Activated naive CD8-positive, alpha-beta T cell treated with anti-CD3 and anti-CD28 coated beads, Interleukin-2, amount 10 ng/mL, durations not matched to agents 7 days and 5 days (primary cell): ENCODE measurements at regions not wholly inside any gene's neighbourhood (a gene's known extent, or its start where the extent isn't known, plus 50 kb on each side); places are given as distances from the start of the nearest gene placed in this dataset.

Experiments used
- ATAC-seq: fragments of 150-1000 bp; cut with Tn5 transposase; one replicate; pipeline ENCODE4 v1.10.0; 2021; ENCODE audit warnings: low read depth, moderate library complexity
- POLR2A ChIA-PET: fragments of 350-600 bp; sonication (Branson Sonifier 250); formaldehyde crosslinking; loops from one replicate; lab custom pipeline; 2021; ENCODE audit warnings: antibody characterized with exemption; lab: Charles Lee
- DNase-seq: peaks from one replicate; pipeline ENCODE4 v3.0.0; 2021
- H3K27ac Mint-ChIP-seq: one replicate; pipeline ENCODE4 v1.8.0; 2022; ENCODE audit warnings: mild to moderate bottlenecking, mixed read lengths
- H3K27me3 Mint-ChIP-seq: one replicate; pipeline ENCODE4 v1.8.0; 2022; ENCODE audit warnings: mild to moderate bottlenecking, moderate library complexity, mixed read lengths
- H3K36me3 Mint-ChIP-seq: one replicate; pipeline ENCODE4 v1.8.0; 2021; ENCODE audit warnings: mild to moderate bottlenecking, mixed read lengths
- H3K4me1 Mint-ChIP-seq: one replicate; pipeline ENCODE4 v1.8.0; 2021; ENCODE audit warnings: mixed read lengths
- H3K4me3 Mint-ChIP-seq: one replicate; pipeline ENCODE4 v1.8.0; 2022; ENCODE audit warnings: mild to moderate bottlenecking, moderate library complexity, mixed read lengths
- H3K9me3 Mint-ChIP-seq: one replicate; pipeline ENCODE4 v1.8.0; 2021; ENCODE audit warnings: mixed read lengths

DNA sequence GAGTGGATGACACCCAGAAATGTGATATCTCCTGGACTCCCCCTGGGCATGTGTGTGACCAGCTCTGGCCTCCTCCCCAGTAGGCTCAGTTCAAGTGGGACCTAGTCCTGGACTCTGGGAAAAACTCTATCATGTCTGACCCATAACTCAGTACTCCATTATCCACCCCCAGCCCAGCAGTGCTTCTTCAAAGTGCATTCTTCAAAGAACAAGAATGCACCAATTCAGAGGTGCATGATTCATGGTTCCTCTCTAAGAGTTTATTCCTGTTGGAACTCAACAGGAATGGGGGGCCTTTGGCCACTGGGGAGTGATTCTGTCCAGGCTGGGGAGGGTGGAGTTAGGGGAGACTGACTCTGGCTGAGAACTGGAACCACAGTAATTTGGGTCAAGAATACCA is 173.6 kb upstream of the CXCL12 start:
- Mint-ChIP-seq H3K4me3 (no peak overlapping the region), H3K27me3 (no peaks in the 10 kb centered on the region), H3K4me1 (no peaks in the 10 kb centered on the region), H3K9me3 (no peaks in the 10 kb centered on the region), H3K27ac (no peak overlapping the region), H3K36me3 (no peaks in the 10 kb centered on the region)
- DNase-seq (no peak), ATAC-seq (no peak)
- POLR2A ChIA-PET, result no interaction called here

DNA sequence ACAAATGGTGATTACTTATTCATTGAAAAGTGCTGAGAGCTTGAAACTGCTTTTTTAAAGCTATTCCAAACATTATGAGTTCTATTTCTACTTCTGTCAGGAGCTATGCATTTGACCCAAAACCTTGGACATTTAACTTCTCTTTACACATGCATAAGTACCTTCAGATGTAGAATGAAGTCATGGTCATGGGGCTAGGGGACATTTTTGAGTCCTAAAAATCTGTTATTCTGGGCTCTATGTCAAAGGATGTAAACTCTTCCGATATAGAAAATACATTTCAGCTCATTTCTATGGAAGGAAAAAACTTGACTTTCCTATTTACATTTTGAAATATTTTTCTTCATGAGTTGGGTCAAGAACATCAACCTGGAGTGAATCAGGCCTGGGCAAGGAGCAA is 179.5 kb upstream of the CXCL12 start:
- H3K9me3 Mint-ChIP-seq, result no peaks in the 10 kb centered on the region
- H3K27ac Mint-ChIP-seq, result no peak overlapping the region
- POLR2A ChIA-PET, result no interaction called here
- H3K4me3 Mint-ChIP-seq, result no peak overlapping the region
- H3K27me3 Mint-ChIP-seq, result no peaks in the 10 kb centered on the region
- H3K36me3 Mint-ChIP-seq, result no peaks in the 10 kb centered on the region
- ATAC-seq (no peak), DNase-seq (no peak)
- no peaks in the 10 kb centered on the region for H3K4me1 Mint-ChIP-seq

DNA sequence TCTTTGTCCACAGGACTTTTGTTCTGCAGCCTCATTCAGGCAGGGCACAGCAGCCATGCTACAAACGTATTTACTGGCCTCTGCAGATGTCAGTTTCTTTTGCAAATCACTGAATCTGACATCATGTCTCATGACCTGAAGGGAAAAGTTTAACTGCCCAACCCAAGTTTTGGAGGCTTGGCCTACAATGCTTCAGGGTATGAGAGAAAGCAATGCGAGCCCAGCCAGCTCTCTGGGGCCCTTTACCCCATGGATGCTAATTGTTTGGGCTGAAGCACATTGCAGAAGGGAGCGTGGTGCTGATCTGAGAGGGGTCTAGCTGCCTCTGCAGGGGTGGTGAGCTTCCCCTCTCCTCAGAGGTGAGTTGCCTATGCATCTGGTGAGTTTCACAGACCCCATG is 179.9 kb upstream of the CXCL12 start:
- no peaks in the 10 kb centered on the region for H3K27me3 Mint-ChIP-seq
- no peaks in the 10 kb centered on the region for H3K9me3 Mint-ChIP-seq
- H3K27ac Mint-ChIP-seq, result no peak overlapping the region
- H3K36me3 Mint-ChIP-seq, result no peaks in the 10 kb centered on the region
- no peak for DNase-seq
- no peak for ATAC-seq
- no peaks in the 10 kb centered on the region for H3K4me1 Mint-ChIP-seq
- POLR2A ChIA-PET, result no interaction called here
- H3K4me3 Mint-ChIP-seq, result no peak overlapping the region

DNA sequence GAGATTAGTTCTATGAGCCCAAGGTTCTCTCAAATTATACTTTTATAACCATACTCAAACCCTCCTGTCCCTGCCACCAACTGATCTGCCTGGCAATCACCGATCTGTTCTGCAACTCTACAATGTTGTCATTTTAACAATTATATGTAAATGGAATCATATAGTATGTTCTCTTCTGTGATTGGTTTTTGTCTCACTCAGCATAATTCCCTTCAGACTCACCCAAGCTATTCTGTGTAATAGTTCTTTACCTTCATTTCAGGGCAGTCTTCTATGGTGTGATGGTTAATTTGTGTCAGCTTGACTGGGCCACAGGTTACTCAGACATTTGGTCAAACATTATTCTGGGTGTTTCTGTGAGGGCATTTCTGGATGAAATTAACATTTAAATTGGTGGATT is 181.9 kb upstream of the CXCL12 start:
- ATAC-seq (no peak), DNase-seq (no peak)
- Mint-ChIP-seq H3K9me3 (no peaks in the 10 kb centered on the region), H3K27me3 (no peaks in the 10 kb centered on the region), H3K36me3 (no peaks in the 10 kb centered on the region), H3K4me3 (no peak overlapping the region), H3K27ac (no peak overlapping the region), H3K4me1 (no peaks in the 10 kb centered on the region)
- POLR2A ChIA-PET, result no interaction called here

DNA sequence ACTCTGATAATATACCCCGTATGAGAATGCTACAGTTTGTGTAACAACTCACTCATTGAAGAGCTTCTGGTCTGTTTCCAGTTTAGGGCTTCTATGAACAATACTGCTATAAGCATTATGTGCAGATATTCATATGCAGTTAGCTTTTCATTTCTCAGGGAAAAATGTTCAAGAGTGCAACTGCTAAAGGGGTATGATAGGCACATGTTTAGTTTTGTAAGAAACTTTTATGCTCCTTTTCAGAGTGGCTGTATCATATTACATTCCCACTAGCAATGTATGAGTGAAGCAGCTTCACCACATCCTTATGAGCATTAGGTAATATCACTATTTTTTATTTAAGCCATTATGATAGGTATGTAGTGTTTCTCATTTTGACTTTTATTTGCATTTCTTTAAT is 182.6 kb upstream of the CXCL12 start:
- no peaks in the 10 kb centered on the region for H3K27me3 Mint-ChIP-seq
- no peak for ATAC-seq
- no peaks in the 10 kb centered on the region for H3K9me3 Mint-ChIP-seq
- no peaks in the 10 kb centered on the region for H3K36me3 Mint-ChIP-seq
- no peak overlapping the region for H3K4me3 Mint-ChIP-seq
- no peak overlapping the region for H3K27ac Mint-ChIP-seq
- DNase-seq, result no peak
- no peaks in the 10 kb centered on the region for H3K4me1 Mint-ChIP-seq
- POLR2A ChIA-PET, result no interaction called here

DNA sequence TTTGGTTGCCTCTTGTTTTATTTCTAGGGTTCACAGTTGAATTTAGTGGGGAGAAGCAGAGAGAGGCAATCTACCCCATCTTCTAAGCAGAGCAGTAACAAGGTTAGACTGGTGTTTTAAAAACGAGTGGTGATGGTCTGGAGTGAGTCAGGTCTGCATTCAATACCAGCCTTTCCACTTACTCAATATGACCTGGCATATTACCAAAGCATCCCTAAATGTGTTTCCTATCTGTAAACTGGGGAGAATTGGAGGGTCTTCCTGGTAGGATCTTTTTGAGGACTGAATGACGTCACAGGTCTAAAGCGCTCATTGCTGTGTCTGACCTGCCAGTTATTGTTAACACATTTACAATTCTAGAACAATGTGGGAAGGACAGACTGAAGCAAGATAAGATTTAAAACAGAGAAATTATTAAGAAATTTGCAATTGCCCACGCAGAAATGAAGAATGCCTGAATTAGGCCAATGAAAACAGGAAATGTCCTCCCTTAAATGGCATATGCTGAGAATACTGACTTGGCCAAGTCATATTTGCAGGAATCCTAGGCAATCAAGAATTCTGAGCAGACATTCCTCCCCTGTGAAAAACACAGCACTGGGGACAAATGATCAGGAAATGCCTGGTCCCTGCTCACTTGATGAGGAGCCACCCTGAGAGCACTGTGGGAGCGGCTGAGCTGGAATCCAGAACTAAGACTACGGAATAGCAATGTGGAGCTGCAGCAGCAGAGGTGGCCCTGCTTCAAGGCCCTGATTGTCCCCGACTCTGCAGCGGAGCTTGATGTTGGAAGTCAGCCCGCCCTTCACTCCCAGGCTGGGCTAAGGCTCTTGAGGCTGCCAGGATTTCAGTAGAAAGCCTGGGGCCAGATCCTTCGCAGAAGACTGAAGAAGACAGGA is 184.5 kb upstream of the CXCL12 start:
- no peaks in the 10 kb centered on the region for H3K36me3 Mint-ChIP-seq
- no peak overlapping the region for H3K27ac Mint-ChIP-seq
- H3K27me3 Mint-ChIP-seq, result no peaks in the 10 kb centered on the region
- DNase-seq (no peak), ATAC-seq (no peak)
- no peak overlapping the region for H3K4me3 Mint-ChIP-seq
- H3K4me1 Mint-ChIP-seq, result no peaks in the 10 kb centered on the region
- H3K9me3 Mint-ChIP-seq, result no peaks in the 10 kb centered on the region
- POLR2A ChIA-PET, result no interaction called here

DNA sequence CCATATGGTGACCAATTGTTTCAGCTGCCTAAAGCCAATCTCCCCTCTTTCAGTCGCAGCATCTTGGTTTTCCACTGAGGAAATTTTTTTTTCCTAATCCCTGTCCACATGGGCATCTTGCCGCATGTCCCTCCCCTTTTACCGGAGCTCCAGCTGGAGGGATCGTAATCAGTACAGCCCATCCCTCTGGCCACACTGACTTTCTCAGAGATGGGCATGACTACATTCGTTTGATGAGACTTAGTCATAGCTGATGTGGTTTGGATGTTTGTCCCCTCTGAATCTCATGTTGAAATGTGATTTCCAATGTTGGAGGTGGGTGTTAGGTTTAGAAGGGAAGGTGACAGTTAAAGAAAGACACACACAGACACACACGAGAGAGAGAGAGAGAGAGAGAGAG is 186.8 kb upstream of the CXCL12 start:
- Mint-ChIP-seq H3K27ac (no peak overlapping the region), H3K9me3 (no peaks in the 10 kb centered on the region)
- POLR2A ChIA-PET, result no interaction called here

DNA sequence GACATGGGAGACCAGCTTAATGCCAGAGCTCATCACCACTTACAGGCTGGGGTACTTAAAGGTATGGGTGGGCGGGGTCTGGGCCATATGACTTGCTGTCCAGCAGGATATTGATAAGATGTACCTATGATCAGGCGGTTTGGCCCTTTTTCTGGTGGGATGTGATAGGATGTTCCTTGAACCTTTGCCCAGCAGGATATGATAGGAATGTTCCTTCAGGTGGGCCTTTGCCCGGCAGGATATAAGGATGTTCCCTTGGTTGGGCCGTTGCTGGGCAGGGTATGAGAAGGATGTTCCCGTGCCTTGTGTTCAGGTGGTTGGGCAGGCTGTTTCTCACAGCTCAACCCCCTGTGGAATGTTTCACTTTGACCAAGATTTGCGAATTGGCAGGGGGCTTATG is 187.2 kb upstream of the CXCL12 start:
- no peak for DNase-seq
- H3K36me3 Mint-ChIP-seq, result no peaks in the 10 kb centered on the region
- H3K27me3 Mint-ChIP-seq, result no peaks in the 10 kb centered on the region
- no peak for ATAC-seq
- H3K4me3 Mint-ChIP-seq, result no peak overlapping the region
- H3K27ac Mint-ChIP-seq, result no peak overlapping the region
- H3K4me1 Mint-ChIP-seq, result no peaks in the 10 kb centered on the region
- POLR2A ChIA-PET, result no interaction called here
- no peaks in the 10 kb centered on the region for H3K9me3 Mint-ChIP-seq

More for the DNA sequence above, 186.8 kb upstream of the CXCL12 start:
- Mint-ChIP-seq H3K36me3 (no peaks in the 10 kb centered on the region), H3K4me1 (no peaks in the 10 kb centered on the region), H3K4me3 (no peak overlapping the region), H3K27me3 (no peaks in the 10 kb centered on the region)
- no peak for DNase-seq
- ATAC-seq, result no peak

DNA sequence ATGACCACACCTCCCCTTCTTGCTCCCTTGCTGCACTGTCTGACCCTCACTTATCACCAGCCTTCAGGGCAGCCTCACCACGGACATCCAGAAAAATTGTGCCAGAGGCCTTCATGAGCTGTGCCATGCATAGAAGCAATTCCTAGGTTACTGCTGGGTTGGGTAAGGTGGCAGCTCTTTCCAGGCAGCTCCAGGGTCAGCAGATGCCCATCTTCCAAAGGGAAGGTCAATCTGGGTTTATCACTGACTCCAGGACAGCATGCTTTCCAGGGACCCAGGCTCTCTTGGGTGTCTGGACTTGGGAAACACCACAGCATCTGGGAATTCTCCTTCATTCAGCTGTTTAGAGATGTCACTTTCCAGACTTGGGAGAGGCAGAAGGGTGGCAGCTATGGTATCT is 188.9 kb upstream of the CXCL12 start:
- Mint-ChIP-seq H3K9me3 (no peaks in the 10 kb centered on the region), H3K4me3 (no peak overlapping the region), H3K36me3 (no peaks in the 10 kb centered on the region), H3K27me3 (no peaks in the 10 kb centered on the region), H3K4me1 (no peaks in the 10 kb centered on the region), H3K27ac (no peak overlapping the region)
- no peak for ATAC-seq
- DNase-seq, result no peak
- POLR2A ChIA-PET, result no interaction called here

DNA sequence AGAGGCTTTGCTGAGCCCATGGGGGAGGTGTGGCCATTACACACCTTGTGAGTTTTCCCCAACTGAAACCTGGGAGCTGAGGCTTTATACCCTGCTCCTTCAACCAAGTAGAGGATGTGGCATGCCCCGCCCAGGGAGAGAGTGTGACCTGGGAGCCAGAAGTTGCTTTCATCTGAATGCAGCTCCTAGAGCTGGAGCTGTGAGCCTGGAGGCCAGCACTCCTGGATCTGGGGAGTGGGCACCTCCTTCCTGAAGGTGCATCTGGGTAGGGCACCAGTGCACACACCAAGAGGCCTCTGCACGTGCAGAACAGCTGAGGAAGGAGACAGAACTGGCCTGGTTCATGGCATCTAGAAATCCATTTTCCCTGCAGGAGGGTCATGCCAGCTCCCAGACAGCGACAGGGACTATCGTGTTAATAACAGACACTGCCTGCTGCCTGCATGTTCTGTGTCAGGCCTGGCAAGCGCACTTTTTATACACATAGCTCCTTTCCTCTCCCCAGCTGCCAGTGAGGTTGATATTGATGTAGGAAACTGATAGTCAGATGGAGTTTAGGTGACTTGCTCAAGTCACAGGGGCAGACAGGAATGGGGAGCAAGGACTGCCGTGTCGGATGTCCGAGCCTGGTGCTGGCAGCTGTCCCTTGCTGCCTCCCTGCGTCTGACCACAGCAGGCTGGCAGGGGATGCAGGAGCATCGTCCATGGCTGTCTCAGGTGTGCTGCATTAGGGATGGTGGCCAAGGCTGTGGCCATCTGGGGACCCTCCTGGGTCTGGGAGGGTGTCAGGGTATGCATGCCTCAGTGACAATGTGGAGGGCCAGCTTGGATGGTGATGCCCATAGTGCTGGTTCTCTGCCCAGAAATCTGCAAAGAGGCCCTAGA is 189.9 kb upstream of the CXCL12 start:
- ATAC-seq, result no peak
- Mint-ChIP-seq H3K27me3 (no peaks in the 10 kb centered on the region), H3K4me1 (no peaks in the 10 kb centered on the region), H3K4me3 (no peak overlapping the region), H3K36me3 (no peaks in the 10 kb centered on the region), H3K9me3 (no peaks in the 10 kb centered on the region), H3K27ac (no peak overlapping the region)
- DNase-seq, result no peak
- POLR2A ChIA-PET, result no interaction called here

DNA sequence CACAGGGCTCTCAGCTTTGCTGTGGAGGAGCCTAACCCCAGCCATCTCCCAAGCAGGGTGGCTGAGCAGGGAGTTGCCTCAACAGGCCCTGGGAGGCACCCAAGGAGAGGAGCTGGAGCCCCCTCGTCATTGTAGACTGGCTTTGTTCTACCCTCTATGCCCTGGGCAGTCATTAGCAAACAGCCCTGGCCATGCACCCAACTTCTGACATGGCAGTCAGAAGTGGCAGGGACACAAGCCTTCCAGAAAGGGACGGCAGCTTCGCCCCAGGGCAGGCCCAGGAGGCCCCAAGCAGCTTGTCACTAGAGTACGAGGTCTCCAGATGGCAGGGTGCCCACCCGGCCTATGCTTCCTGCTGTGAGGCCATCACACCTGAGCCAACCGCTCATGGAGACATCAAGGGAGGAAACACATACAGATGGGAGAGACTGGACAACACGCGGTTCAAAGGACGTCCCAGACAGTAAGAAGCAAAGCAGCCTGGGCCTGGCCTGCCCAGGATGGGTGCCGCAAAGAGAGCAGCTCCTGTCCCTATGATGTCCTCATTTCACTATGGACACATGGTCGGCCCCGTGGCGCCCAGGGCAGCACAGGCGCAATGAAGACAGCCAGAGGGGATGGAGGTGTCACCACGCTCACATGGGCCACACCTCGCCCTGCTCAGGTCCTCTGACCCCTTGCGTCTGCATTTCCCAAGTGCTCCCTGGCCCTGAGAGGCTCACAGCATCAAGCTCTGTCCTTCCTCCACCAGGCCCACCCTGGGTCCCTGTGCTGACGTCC is 190.9 kb upstream of the CXCL12 start:
- no peaks in the 10 kb centered on the region for H3K36me3 Mint-ChIP-seq
- DNase-seq (no peak), ATAC-seq (no peak)
- H3K4me3 Mint-ChIP-seq, result no peak overlapping the region
- no peaks in the 10 kb centered on the region for H3K4me1 Mint-ChIP-seq
- no peak overlapping the region for H3K27ac Mint-ChIP-seq
- no peaks in the 10 kb centered on the region for H3K9me3 Mint-ChIP-seq
- POLR2A ChIA-PET, result no interaction called here
- no peaks in the 10 kb centered on the region for H3K27me3 Mint-ChIP-seq

DNA sequence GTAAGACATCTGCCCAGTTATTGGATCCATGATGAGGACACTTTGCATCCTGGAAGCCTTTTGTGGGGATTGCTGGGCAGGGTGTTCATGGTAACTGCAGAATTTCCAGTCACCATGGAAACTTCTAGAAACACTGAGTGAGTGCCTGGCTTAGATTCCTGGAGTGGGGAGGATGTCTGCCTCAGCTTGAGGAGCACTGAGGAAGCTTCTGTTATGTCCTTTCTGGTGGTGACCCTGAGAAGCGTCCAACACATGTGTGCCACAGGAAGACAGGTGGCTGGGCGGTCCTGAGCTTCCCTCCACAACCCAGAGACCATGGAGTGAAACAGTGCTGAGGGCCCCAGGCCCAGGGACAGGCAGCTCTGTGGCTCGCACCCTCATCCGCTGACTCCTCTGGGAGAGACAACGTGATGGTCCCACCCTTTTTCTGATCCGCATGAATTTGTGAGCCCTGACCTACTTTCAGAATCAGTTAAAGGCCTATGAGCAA is 191.8 kb upstream of the CXCL12 start:
- no peak overlapping the region for H3K27ac Mint-ChIP-seq
- H3K9me3 Mint-ChIP-seq, result no peaks in the 10 kb centered on the region
- H3K27me3 Mint-ChIP-seq, result no peaks in the 10 kb centered on the region
- DNase-seq, result no peak
- no peaks in the 10 kb centered on the region for H3K36me3 Mint-ChIP-seq
- no peak overlapping the region for H3K4me3 Mint-ChIP-seq
- no peak for ATAC-seq
- no peaks in the 10 kb centered on the region for H3K4me1 Mint-ChIP-seq
- POLR2A ChIA-PET, result no interaction called here

DNA sequence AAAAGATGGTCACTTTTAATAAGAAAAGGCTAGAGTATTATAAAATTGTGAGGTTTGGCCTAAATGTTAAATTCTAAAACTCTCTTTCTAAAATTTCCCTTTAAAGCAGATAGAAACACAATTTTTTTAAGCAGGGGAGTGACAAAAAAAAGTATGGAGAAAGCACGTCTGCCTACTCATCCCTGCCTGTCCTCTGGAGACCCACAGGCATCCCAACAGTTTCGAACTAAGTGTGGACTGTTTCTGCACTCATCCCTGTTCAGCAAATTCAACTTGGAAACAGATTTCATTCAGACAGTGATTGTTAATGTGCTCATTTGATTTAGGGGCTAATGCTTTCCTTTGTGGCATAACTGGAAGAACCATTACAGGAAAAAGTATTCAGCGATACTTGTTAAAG is 192.6 kb upstream of the CXCL12 start:
- Mint-ChIP-seq H3K4me3 (no peak overlapping the region), H3K9me3 (no peaks in the 10 kb centered on the region), H3K27ac (no peak overlapping the region), H3K4me1 (no peaks in the 10 kb centered on the region), H3K36me3 (no peaks in the 10 kb centered on the region), H3K27me3 (no peaks in the 10 kb centered on the region)
- ATAC-seq (no peak), DNase-seq (no peak)
- POLR2A ChIA-PET, result no interaction called here
